ENCODE measurements at regions not wholly inside any gene's neighbourhood (a gene's known extent, or its start where the extent isn't known, plus 50 kb on each side); places are given as distances from the start of the nearest gene placed in this dataset.

- no peaks in the 10 kb centered on the region; a peak in 1 of 7 replicates for H3K36me3 Mint-ChIP-seq (ENCODE audit: insufficient read depth in 1 of 3, low read depth in 3 of 3)
- no peak overlapping the region for H3T11ph ChIP-seq (ENCODE audit: low read length)
- no peak overlapping the region for H2BK20ac ChIP-seq (ENCODE audit: low read depth, low read length, poor library complexity, severe bottlenecking)
- H4K91ac ChIP-seq (ENCODE audit: insufficient read length, low read depth, low read length): no peak overlapping the region
- H3K18ac ChIP-seq (ENCODE audit: insufficient read length, low read depth, low read length): no peak overlapping the region
- no peak overlapping the region for H3K4ac ChIP-seq (ENCODE audit: low read depth, low read length)
- no peaks in the 10 kb centered on the region for H3K23me2 ChIP-seq (ENCODE audit: insufficient read length, low read depth, low read length, poor library complexity, severe bottlenecking)
- no peaks in the 10 kb centered on the region for H3K4me1 ChIP-seq (ENCODE audit: insufficient read depth, low read length)
- H3K79me1 ChIP-seq (ENCODE audit: insufficient read depth, low read depth, low read length, poor library complexity, severe bottlenecking): no peaks in the 10 kb centered on the region
- H3K27ac ChIP-seq (ENCODE audit: insufficient read length, low read depth, low read length): no peak overlapping the region
- H2BK5ac ChIP-seq (ENCODE audit: insufficient read length, low read length): no peak overlapping the region
- no peak overlapping the region for H4K5ac ChIP-seq (ENCODE audit: insufficient read length, low read depth, low read length)
- no peak overlapping the region for H4K8ac ChIP-seq (replicated peaks; ENCODE audit: insufficient read length, low read depth, low read length)
- DNase-seq: no peak
- H3K23ac ChIP-seq (ENCODE audit: insufficient read length, low read depth, low read length): no peak overlapping the region
- no peak overlapping the region for H3K9ac ChIP-seq (ENCODE audit: extremely low read depth, insufficient read length, low read length)
- H2AK5ac ChIP-seq (ENCODE audit: insufficient read length, low read length): no peak overlapping the region
- H3K9me3 Mint-ChIP-seq: no peaks in the 10 kb centered on the region; a peak in 1 of 5 replicates
- no peak overlapping the region for H3K4me2 ChIP-seq (ENCODE audit: insufficient read depth, insufficient read length, low read length)
- H4K20me1 ChIP-seq (ENCODE audit: control insufficient read depth, insufficient read depth, insufficient read length): no peaks in the 10 kb centered on the region
- no peak overlapping the region for H3K14ac ChIP-seq (ENCODE audit: insufficient read depth, low read length)
- no peak overlapping the region for H2BK120ac ChIP-seq (ENCODE audit: low read depth, low read length, poor library complexity, severe bottlenecking)
- H3K27ac Mint-ChIP-seq: no peak overlapping the region
- no peaks in the 10 kb centered on the region for H3K27me3 ChIP-seq (ENCODE audit: insufficient read depth, low read length)
- H3K27me3 Mint-ChIP-seq (ENCODE audit: low read depth): no peaks in the 10 kb centered on the region
- H3K9me3 ChIP-seq (ENCODE audit: control insufficient read depth, low read depth, low read length): no peaks in the 10 kb centered on the region
- no peak for TF ChIP-seq CTCF (conservative IDR thresholded peaks at IDR 0.05)
- no peaks in the 10 kb centered on the region for H3K4me1 Mint-ChIP-seq
- H2BK12ac ChIP-seq (ENCODE audit: insufficient read length, low read depth, low read length): no peak overlapping the region
- H3K79me2 ChIP-seq (ENCODE audit: insufficient read depth, low read length): no peaks in the 10 kb centered on the region
- WGBS (ENCODE audit: extremely low coverage, insufficient read length, low lambda C conversion rate): no CpG with 5 or more reads among the region's 1 CpG
- no peak overlapping the region for H2AFZ ChIP-seq (ENCODE audit: low read length)
- no peak overlapping the region for H2BK15ac ChIP-seq (ENCODE audit: low read depth, low read length)
- H3K56ac ChIP-seq (ENCODE audit: insufficient read length, low read depth, low read length): no peak overlapping the region
- no peak overlapping the region for H3K4me3 Mint-ChIP-seq
These were observed 103.6 kb upstream of the TNFAIP3 start for GRCh38 chr6:137763436-137763835.

Measured in H9 (cell line).